ENCODE measurements at regions not wholly inside any gene's neighbourhood (a gene's known extent, or its start where the extent isn't known, plus 50 kb on each side); places are given as distances from the start of the nearest gene placed in this dataset.

DNA sequence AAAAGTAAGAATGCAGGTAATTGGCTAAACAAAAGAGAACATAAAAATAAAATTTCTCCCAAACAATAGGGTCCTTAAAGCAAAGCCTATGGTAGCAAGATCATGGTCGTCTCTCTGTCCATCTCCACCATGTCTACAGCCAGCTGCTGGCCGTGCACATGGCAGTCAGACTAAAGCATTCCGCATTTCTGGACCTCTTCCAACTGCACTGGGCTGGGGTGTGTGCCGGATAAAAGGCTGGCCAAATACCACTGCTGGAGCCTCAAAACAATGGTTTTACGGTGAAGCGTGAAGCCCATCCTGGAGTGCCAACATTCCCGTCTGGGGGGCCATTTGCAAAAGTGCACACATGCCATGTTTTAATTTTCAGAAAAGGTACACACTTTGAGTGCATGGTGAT is 74.8 kb upstream of the PIEZO2 start:
- TF ChIP-seq YY1 (IDR thresholded peaks at IDR 0.05; ENCODE audit: insufficient read depth, insufficient read length) = no peak
- no peak for TF ChIP-seq ZNF274 (IDR thresholded peaks at IDR 0.05; ENCODE audit: low read depth, low read length)
- no peak for TF ChIP-seq SUZ12 (IDR thresholded peaks at IDR 0.05; ENCODE audit: extremely low read depth, insufficient read depth, insufficient read length)
